HUES6 (cell line): ENCODE measurements at regions not wholly inside any gene's neighbourhood (a gene's known extent, or its start where the extent isn't known, plus 50 kb on each side); places are given as distances from the start of the nearest gene placed in this dataset.

Experiments used
- H3K27ac ChIP-seq: 2 replicates; pipeline ENCODE4 v1.7.0; 2013; ENCODE audit warnings: low read depth, mild to moderate bottlenecking, low read length, inconsistent platforms
- H3K27me3 ChIP-seq: 2 replicates; pipeline ENCODE4 v1.6.1; 2013; ENCODE audit warnings: low read length; ENCODE audit not compliant: control insufficient read depth, insufficient read depth
- H3K36me3 ChIP-seq: 2 replicates; pipeline ENCODE4 v1.6.1; 2013; ENCODE audit warnings: low read length; ENCODE audit not compliant: control insufficient read depth, insufficient read depth
- H3K4me1 ChIP-seq: 2 replicates; pipeline ENCODE4 v1.6.1; 2013; ENCODE audit warnings: low read length; ENCODE audit not compliant: control insufficient read depth, insufficient read depth
- H3K4me3 ChIP-seq: 2 replicates; pipeline ENCODE4 v1.5.1; 2013; ENCODE audit warnings: low read depth, low read length
- H3K9ac ChIP-seq: one replicate; pipeline ENCODE4 v1.6.1; 2013; ENCODE audit warnings: mild to moderate bottlenecking, low read length
- H3K9me3 ChIP-seq: 2 replicates; pipeline ENCODE4 v1.6.1; 2013; ENCODE audit warnings: low read depth, low read length; ENCODE audit not compliant: control insufficient read depth, insufficient read depth

GRCh38 chr1:88204612-88205167 is 479.4 kb upstream of the PKN2 start:
- Histone ChIP-seq H3K4me3 (no peak overlapping the region), H3K27ac (no peak overlapping the region)

GRCh38 chr1:88208389-88208788 is 475.7 kb upstream of the PKN2 start:
- Histone ChIP-seq H3K9ac (no peak overlapping the region), H3K27me3 (no peaks in the 10 kb centered on the region), H3K9me3 (no peaks in the 10 kb centered on the region), H3K4me1 (no peaks in the 10 kb centered on the region), H3K4me3 (no peak overlapping the region), H3K27ac (no peak overlapping the region), H3K36me3 (no peaks in the 10 kb centered on the region)

More at GRCh38 chr1:88204612-88205167, 479.4 kb upstream of the PKN2 start:
- Histone ChIP-seq H3K9ac (no peak overlapping the region), H3K9me3 (no peaks in the 10 kb centered on the region), H3K4me1 (no peaks in the 10 kb centered on the region), H3K36me3 (no peaks in the 10 kb centered on the region), H3K27me3 (no peaks in the 10 kb centered on the region)

- Histone ChIP-seq H3K4me1 (no peaks in the 10 kb centered on the region), H3K4me3 (no peak overlapping the region), H3K9ac (no peak overlapping the region), H3K27ac (no peak overlapping the region), H3K27me3 (no peaks in the 10 kb centered on the region), H3K9me3 (no peaks in the 10 kb centered on the region), H3K36me3 (no peaks in the 10 kb centered on the region)
Observed at GRCh38 chr1:88210103-88210787, 473.8 kb upstream of the PKN2 start.

DNA sequence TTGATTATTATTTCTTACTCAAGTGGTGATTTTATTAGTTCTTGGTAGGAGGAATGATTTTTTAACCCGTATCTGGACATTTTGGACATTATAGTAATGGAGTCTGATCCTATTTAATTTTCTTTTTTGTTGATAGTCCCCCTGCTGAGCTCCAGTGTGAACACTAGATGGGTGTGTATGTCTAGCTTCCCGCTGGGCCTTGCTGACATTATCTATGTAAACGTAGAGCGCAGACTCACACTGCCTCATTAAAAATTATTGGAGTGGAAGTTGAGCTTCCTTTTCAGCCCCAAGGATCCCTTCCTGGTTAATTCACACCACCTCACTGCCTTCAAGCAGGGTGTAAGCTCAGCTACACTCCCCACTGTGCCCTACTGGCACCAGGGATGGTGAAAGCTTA is 467.6 kb upstream of the PKN2 start:
- Histone ChIP-seq H3K9me3 (no peaks in the 10 kb centered on the region), H3K36me3 (no peaks in the 10 kb centered on the region), H3K9ac (no peak overlapping the region), H3K4me3 (no peak overlapping the region), H3K27ac (no peak overlapping the region), H3K27me3 (no peaks in the 10 kb centered on the region), H3K4me1 (no peaks in the 10 kb centered on the region)

DNA sequence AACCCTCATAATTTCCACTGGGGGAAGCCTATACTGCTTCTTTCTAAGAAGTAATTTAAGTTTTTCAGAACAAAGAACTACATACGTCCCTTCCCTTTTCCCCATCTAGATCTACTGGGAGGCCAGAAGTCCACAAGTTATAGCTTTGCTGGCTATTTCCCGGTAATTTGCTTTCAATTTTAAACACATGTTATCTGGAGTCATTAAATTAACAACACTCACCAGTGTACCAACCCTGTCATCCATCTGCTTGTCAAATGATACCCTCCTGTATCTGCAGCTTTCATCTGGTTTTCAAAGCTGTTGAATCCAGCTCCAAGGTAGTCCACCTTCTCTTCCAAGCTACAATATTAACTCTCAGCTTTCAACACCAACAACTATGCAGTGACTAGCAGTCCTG is 466.7 kb upstream of the PKN2 start:
- Histone ChIP-seq H3K4me3 (no peak overlapping the region), H3K27me3 (no peaks in the 10 kb centered on the region), H3K4me1 (no peaks in the 10 kb centered on the region), H3K9me3 (no peaks in the 10 kb centered on the region), H3K9ac (no peak overlapping the region), H3K27ac (no peak overlapping the region), H3K36me3 (no peaks in the 10 kb centered on the region)

- Histone ChIP-seq H3K9me3 (no peaks in the 10 kb centered on the region), H3K27ac (no peak overlapping the region), H3K27me3 (no peaks in the 10 kb centered on the region), H3K9ac (no peak overlapping the region), H3K4me1 (no peaks in the 10 kb centered on the region), H3K4me3 (no peak overlapping the region), H3K36me3 (no peaks in the 10 kb centered on the region)
Observed at GRCh38 chr1:88219521-88219920, 464.6 kb upstream of the PKN2 start.

- H3K9me3 ChIP-seq, result no peaks in the 10 kb centered on the region
- no peaks in the 10 kb centered on the region for H3K27me3 ChIP-seq
- no peak overlapping the region for H3K4me3 ChIP-seq
- no peaks in the 10 kb centered on the region for H3K4me1 ChIP-seq
- H3K36me3 ChIP-seq, result no peaks in the 10 kb centered on the region
- H3K9ac ChIP-seq, result no peak overlapping the region
- H3K27ac ChIP-seq, result no peak overlapping the region
Observed at GRCh38 chr1:88221411-88221810, 462.7 kb upstream of the PKN2 start.

DNA sequence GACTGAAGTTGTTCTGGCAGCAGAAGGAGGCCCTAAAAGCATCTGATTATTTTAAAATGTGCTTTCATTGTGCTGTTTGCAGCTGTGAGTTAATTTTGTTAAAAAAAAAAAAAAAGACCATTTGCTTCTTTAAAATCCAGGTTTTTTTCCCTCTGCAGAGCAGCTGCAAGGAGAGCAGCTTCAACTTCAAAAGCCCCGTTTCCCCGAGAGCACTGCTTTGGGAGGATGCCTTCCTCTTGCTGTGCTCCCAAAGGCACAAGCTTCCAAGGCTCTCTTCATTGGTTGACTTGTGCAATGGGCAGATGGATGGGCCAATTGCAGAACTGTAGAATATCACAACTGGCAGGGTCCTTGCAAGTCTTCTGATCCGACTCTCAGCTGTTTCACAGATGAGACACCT is 459.2 kb upstream of the PKN2 start:
- no peaks in the 10 kb centered on the region for H3K27me3 ChIP-seq
- H3K4me3 ChIP-seq, result no peak overlapping the region
- H3K27ac ChIP-seq, result no peak overlapping the region
- H3K36me3 ChIP-seq, result no peaks in the 10 kb centered on the region
- no peak overlapping the region for H3K9ac ChIP-seq
- no peaks in the 10 kb centered on the region for H3K4me1 ChIP-seq
- H3K9me3 ChIP-seq, result no peaks in the 10 kb centered on the region

GRCh38 chr1:88228114-88228513 is 456.0 kb upstream of the PKN2 start:
- H3K27me3 ChIP-seq, result no peaks in the 10 kb centered on the region
- no peaks in the 10 kb centered on the region for H3K9me3 ChIP-seq
- no peak overlapping the region for H3K27ac ChIP-seq
- no peak overlapping the region for H3K9ac ChIP-seq
- H3K4me3 ChIP-seq, result no peak overlapping the region
- H3K36me3 ChIP-seq, result no peaks in the 10 kb centered on the region
- no peaks in the 10 kb centered on the region for H3K4me1 ChIP-seq

- no peak overlapping the region for H3K4me3 ChIP-seq
- H3K9me3 ChIP-seq, result no peaks in the 10 kb centered on the region
- no peak overlapping the region for H3K9ac ChIP-seq
- no peaks in the 10 kb centered on the region for H3K27me3 ChIP-seq
- H3K4me1 ChIP-seq, result no peaks in the 10 kb centered on the region
- H3K27ac ChIP-seq, result no peak overlapping the region
- no peaks in the 10 kb centered on the region for H3K36me3 ChIP-seq
Observed at GRCh38 chr1:88230126-88230525, 453.9 kb upstream of the PKN2 start.

DNA sequence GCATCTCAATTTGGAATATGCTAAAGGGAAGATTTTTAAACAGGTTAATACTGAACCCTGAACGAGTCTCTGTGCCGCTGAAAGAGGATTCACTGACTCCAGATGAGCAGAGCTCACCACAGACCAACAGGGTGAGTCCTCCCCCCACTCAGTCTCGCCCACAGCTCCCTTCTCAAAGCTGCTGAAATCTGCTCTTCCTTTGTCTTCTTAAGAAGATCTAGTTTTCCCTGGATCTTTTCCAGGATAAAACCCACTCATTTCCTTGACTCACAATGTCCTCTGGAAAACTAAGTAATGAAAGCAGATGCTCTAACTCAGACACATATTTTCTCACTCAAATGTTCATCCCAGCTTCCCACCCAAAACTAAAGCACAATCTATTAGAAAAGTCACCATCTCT is 447.0 kb upstream of the PKN2 start:
- no peak overlapping the region for H3K4me3 ChIP-seq
- H3K9me3 ChIP-seq, result no peaks in the 10 kb centered on the region
- H3K27ac ChIP-seq, result no peak overlapping the region
- no peaks in the 10 kb centered on the region for H3K36me3 ChIP-seq
- no peaks in the 10 kb centered on the region for H3K27me3 ChIP-seq
- H3K4me1 ChIP-seq, result 0 out of 2 replicates have a peak, but pooled peaks cover 4% of the 10 kb centered on the region
- H3K9ac ChIP-seq, result no peak overlapping the region
